Neural progenitor cell (in vitro differentiated cells): ENCODE measurements at regions not wholly inside any gene's neighbourhood (a gene's known extent, or its start where the extent isn't known, plus 50 kb on each side); places are given as distances from the start of the nearest gene placed in this dataset.

ENCODE experiments used
- EZH2 ChIP-seq: fragments of 200-600 bp; sonication (generic); IDR thresholded peaks from 2 replicates; pipeline ENCODE4 v1.6.1; 2017; ENCODE audit warnings: antibody characterized with exemption, mild to moderate bottlenecking, moderate library complexity
- EZH2phosphoT487 ChIP-seq: fragments of 200-600 bp; sonication (generic); IDR thresholded peaks from 2 replicates; pipeline ENCODE4 v1.6.1; 2017; ENCODE audit warnings: antibody characterized with exemption
- TF ChIP-seq, protein P1 (sequence below): fragments of 200-600 bp; sonication (generic); IDR thresholded peaks from 2 replicates; pipeline ENCODE4 v1.5.1; 2017; ENCODE audit warnings: antibody characterized with exemption, mild to moderate bottlenecking

DNA sequence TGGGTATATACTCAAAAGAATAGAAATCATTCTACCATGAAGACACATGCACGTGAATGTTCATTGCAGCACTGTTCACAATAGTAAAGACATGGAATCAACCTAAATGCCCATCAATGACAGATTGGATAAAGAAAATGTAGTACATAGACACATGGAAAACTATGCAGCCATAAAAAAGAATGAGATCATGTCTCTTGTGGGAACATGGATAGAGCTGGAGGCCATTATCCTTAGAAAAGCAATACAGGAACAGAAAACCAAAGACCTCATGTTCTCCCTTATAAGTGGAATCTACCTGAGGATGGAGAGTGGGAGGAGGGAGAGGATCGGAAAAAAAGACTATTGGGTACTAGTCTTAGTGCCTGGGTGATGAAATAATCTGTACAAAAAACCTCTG is 143.9 kb downstream of the RHOU start:
- TF ChIP-seq, protein P1, sequence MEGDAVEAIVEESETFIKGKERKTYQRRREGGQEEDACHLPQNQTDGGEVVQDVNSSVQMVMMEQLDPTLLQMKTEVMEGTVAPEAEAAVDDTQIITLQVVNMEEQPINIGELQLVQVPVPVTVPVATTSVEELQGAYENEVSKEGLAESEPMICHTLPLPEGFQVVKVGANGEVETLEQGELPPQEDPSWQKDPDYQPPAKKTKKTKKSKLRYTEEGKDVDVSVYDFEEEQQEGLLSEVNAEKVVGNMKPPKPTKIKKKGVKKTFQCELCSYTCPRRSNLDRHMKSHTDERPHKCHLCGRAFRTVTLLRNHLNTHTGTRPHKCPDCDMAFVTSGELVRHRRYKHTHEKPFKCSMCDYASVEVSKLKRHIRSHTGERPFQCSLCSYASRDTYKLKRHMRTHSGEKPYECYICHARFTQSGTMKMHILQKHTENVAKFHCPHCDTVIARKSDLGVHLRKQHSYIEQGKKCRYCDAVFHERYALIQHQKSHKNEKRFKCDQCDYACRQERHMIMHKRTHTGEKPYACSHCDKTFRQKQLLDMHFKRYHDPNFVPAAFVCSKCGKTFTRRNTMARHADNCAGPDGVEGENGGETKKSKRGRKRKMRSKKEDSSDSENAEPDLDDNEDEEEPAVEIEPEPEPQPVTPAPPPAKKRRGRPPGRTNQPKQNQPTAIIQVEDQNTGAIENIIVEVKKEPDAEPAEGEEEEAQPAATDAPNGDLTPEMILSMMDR: no peak
- TF ChIP-seq EZH2 (no peak), EZH2phosphoT487 (no peak)
